Neuronal stem cell (in vitro differentiated cells): ENCODE measurements at regions not wholly inside any gene's neighbourhood (a gene's known extent, or its start where the extent isn't known, plus 50 kb on each side); places are given as distances from the start of the nearest gene placed in this dataset.

ENCODE experiments used
- DNase-seq: peaks from one replicate; pipeline ENCODE4 v3.0.0-alpha.2; 2013; ENCODE audit warnings: low spot score
- H2AFZ ChIP-seq: one replicate; pipeline ENCODE4 v1.6.1; 2013; ENCODE audit warnings: mild to moderate bottlenecking, low read length, inconsistent platforms
- H2AK5ac ChIP-seq: 2 replicates; pipeline ENCODE4 v1.6.1; 2013; ENCODE audit warnings: low read depth, mild to moderate bottlenecking, inconsistent platforms, low read length, moderate library complexity, mixed read lengths
- H2BK120ac ChIP-seq: 2 replicates; pipeline ENCODE4 v1.6.1; 2013; ENCODE audit warnings: low read depth, mild to moderate bottlenecking, inconsistent platforms, low read length, moderate library complexity, mixed read lengths
- H2BK12ac ChIP-seq: one replicate; pipeline ENCODE4 v1.6.1; 2013; ENCODE audit warnings: low read length, inconsistent platforms
- H2BK15ac ChIP-seq: 2 replicates; pipeline ENCODE4 v1.6.1; 2013; ENCODE audit warnings: mild to moderate bottlenecking, low read length, inconsistent platforms, mixed read lengths
- H2BK5ac ChIP-seq: one replicate; pipeline ENCODE4 v1.6.1; 2013; ENCODE audit warnings: inconsistent platforms, mild to moderate bottlenecking, low read length, moderate library complexity
- H3K14ac ChIP-seq: one replicate; pipeline ENCODE4 v1.6.1; 2013; ENCODE audit warnings: low read length, inconsistent platforms
- H3K18ac ChIP-seq: 2 replicates; pipeline ENCODE4 v1.6.1; 2013; ENCODE audit warnings: low read length, inconsistent platforms
- H3K23ac ChIP-seq: 2 replicates; pipeline ENCODE4 v1.6.1; 2013; ENCODE audit warnings: low read depth, mild to moderate bottlenecking, mixed read lengths, low read length, inconsistent platforms; ENCODE audit not compliant: poor library complexity
- H3K27ac ChIP-seq: replicated peaks from 3 replicates; pipeline ENCODE4 v1.5.1; 2013; ENCODE audit warnings: low read length, inconsistent platforms
- H3K27me3 ChIP-seq, 3 experiments: 2 replicates each; pipeline ENCODE4 v1.6.1; 2013; ENCODE audit warnings: low read length in 3 of 3, mild to moderate bottlenecking in 2 of 3, inconsistent platforms in 1 of 3, low read depth in 1 of 3, mixed read lengths in 1 of 3, moderate library complexity in 1 of 3; ENCODE audit not compliant: control insufficient read depth in 3 of 3, insufficient read depth in 3 of 3
- H3K36me3 ChIP-seq, 2 donors: replicated peaks in 1 of 2; 2 replicates each; pipeline ENCODE4 v1.6.1; 2013; ENCODE audit warnings: low read length in 2 of 2; ENCODE audit not compliant: control insufficient read depth in 2 of 2, insufficient read depth in 2 of 2
- H3K4ac ChIP-seq: 2 replicates; pipeline ENCODE4 v1.6.1; 2013; ENCODE audit warnings: inconsistent platforms, mild to moderate bottlenecking, low read length, moderate library complexity
- H3K4me1 ChIP-seq, 2 donors: 1 replicate in 1 of 2; 2 replicates in 1 of 2; pipeline ENCODE4 v1.6.1; 2013; ENCODE audit warnings: low read length in 2 of 2, low read depth in 1 of 2; ENCODE audit not compliant: control insufficient read depth in 2 of 2, insufficient read depth in 1 of 2
- H3K4me2 ChIP-seq: one replicate; pipeline ENCODE4 v1.6.1; 2013; ENCODE audit warnings: mild to moderate bottlenecking, low read length, inconsistent platforms; ENCODE audit not compliant: insufficient read depth, poor library complexity, severe bottlenecking
- H3K4me3 ChIP-seq, 2 donors: 2 replicates each; pipeline ENCODE4 v1.5.1; 2013; ENCODE audit warnings: low read length in 2 of 2, mild to moderate bottlenecking in 2 of 2, inconsistent platforms in 1 of 2, moderate library complexity in 1 of 2
- H3K79me1 ChIP-seq: one replicate; pipeline ENCODE4 v1.6.1; 2013; ENCODE audit warnings: low read depth, mild to moderate bottlenecking, inconsistent platforms, low read length, moderate library complexity
- H3K9ac ChIP-seq: one replicate; pipeline ENCODE4 v1.6.1; 2013; ENCODE audit warnings: mild to moderate bottlenecking, low read depth, low read length, inconsistent platforms; ENCODE audit not compliant: poor library complexity
- H3K9me3 ChIP-seq, 2 donors: replicated peaks in 1 of 2; 2 replicates each; pipeline versions ENCODE3 to v1.6.1; 2013; ENCODE audit warnings: low read length in 2 of 2, mild to moderate bottlenecking in 2 of 2, inconsistent platforms in 1 of 2, low read depth in 1 of 2, mixed read lengths in 1 of 2, moderate library complexity in 1 of 2; ENCODE audit not compliant: control insufficient read depth in 2 of 2, insufficient read depth in 1 of 2
- H4K8ac ChIP-seq: one replicate; pipeline ENCODE4 v1.6.1; 2013; ENCODE audit warnings: low read depth, mild to moderate bottlenecking, inconsistent platforms, low read length, moderate library complexity
- H4K91ac ChIP-seq: one replicate; pipeline ENCODE4 v1.6.1; 2013; ENCODE audit warnings: low read length, low read depth, mild to moderate bottlenecking, inconsistent platforms; ENCODE audit not compliant: poor library complexity
- WGBS, 2 donors: extraction: QIAGEN DNeasy Blood & Tissue Kit; methylation state at CpG; one replicate each; pipeline ENCODE4 v1.1.7; 2013; ENCODE audit warnings: missing lambda C conversion rate in 2 of 2, mixed read lengths in 1 of 2; ENCODE audit not compliant: insufficient read length in 2 of 2, insufficient replicate concordance in 1 of 2; ENCODE audit errors: extremely low coverage in 2 of 2; 5-methylcytosine and 5-hydroxymethylcytosine counted together

DNA sequence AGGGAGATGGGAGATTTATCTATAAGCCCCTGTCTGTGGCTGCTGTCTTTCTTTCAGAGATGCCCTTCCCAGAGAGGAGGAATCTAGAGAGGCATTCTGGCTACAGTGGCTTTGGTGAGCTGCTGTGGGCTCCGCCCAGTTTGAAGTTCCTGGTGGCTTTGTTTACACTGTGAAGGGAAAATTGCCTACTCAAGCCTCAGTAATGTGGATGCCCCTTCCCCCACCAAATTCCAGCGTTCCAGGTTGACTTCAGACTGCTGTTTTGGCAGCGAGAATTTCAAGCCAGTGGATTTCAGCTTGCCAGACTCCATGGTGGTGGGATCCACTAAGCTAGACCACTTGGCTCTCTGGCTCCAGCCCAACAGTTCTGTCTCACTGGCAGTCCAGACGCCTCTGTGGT is 951.6 kb downstream of the CCSER2 start:
- no peak overlapping the region for H4K8ac ChIP-seq
- no peak overlapping the region for H3K4ac ChIP-seq
- no peaks in the 10 kb centered on the region for H3K9me3 ChIP-seq
- no peak overlapping the region for H2BK120ac ChIP-seq
- H3K4me2 ChIP-seq: no peak overlapping the region
- H2BK5ac ChIP-seq: no peak overlapping the region
- peaks cover 0 to 2% of the 10 kb centered on the region in 2 donors for H3K4me1 ChIP-seq
- no peak overlapping the region for H2AFZ ChIP-seq
- no peak overlapping the region for H3K14ac ChIP-seq
- H2BK12ac ChIP-seq: no peak overlapping the region
- H2AK5ac ChIP-seq: no peak overlapping the region
- no CpG with 5 or more reads among the region's 4 CpGs for WGBS, 2 donors
- H3K36me3 ChIP-seq: no peaks in the 10 kb centered on the region
- H3K27me3 ChIP-seq: no peaks in the 10 kb centered on the region
- no peak overlapping the region for H3K27ac ChIP-seq
- no peak overlapping the region for H4K91ac ChIP-seq
- H2BK15ac ChIP-seq: no peak overlapping the region
- no peak for DNase-seq
- no peak overlapping the region for H3K23ac ChIP-seq
- no peak overlapping the region for H3K4me3 ChIP-seq
- no peak overlapping the region for H3K18ac ChIP-seq
- no peak overlapping the region for H3K9ac ChIP-seq
- H3K79me1 ChIP-seq: no peaks in the 10 kb centered on the region

- H3K18ac ChIP-seq: no peak overlapping the region
- no peak overlapping the region for H3K14ac ChIP-seq
- no peak overlapping the region for H2BK12ac ChIP-seq
- no peak overlapping the region for H2BK15ac ChIP-seq
- no peak for DNase-seq
- H2AK5ac ChIP-seq: no peak overlapping the region
- no peaks in the 10 kb centered on the region for H3K79me1 ChIP-seq
- no peak overlapping the region for H2AFZ ChIP-seq
- no peaks in the 10 kb centered on the region for H3K27me3 ChIP-seq
- no peak overlapping the region for H4K91ac ChIP-seq
- H3K4me3 ChIP-seq: no peak overlapping the region
- H2BK120ac ChIP-seq: no peak overlapping the region
- H3K9me3 ChIP-seq: no peaks in the 10 kb centered on the region
- H3K9ac ChIP-seq: no peak overlapping the region
- H4K8ac ChIP-seq: no peak overlapping the region
- no peak overlapping the region for H3K4me2 ChIP-seq
- WGBS, 2 donors: no CpG with 5 or more reads among the region's 3 CpGs
- no peak overlapping the region for H2BK5ac ChIP-seq
- H3K27ac ChIP-seq: no peak overlapping the region
- no peak overlapping the region for H3K23ac ChIP-seq
- H3K36me3 ChIP-seq: no peaks in the 10 kb centered on the region
- H3K4ac ChIP-seq: no peak overlapping the region
- H3K4me1 ChIP-seq: peaks cover 0 to 1% of the 10 kb centered on the region in 2 donors
Observed at GRCh38 chr10:85284778-85285770, 956.7 kb downstream of the CCSER2 start.

DNA sequence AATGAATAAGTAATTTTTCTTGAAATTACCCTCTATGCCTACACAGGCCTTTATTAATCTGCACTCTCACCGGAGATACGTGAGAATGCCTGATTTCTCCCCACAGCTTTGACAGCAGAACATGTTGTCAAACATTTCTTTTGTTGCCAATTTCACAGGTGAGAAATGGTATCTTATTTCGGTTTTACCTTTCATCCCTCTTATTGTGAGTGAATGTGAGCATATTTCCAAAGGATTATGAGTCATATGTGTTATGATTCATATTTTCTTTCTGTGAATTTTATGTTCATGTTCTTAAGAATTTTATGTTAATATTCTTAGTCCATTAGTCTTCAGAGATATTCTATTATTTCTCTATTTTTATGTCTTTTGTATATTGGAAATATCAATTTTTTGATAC is 965.1 kb downstream of the CCSER2 start:
- Histone ChIP-seq H3K79me1 (no peaks in the 10 kb centered on the region), H3K4me3 (no peak overlapping the region), H3K9ac (no peak overlapping the region), H3K36me3 (no peaks in the 10 kb centered on the region), H3K4me2 (no peak overlapping the region), H3K27ac (no peak overlapping the region), H2BK5ac (no peak overlapping the region), H3K27me3 (no peaks in the 10 kb centered on the region), H2BK15ac (no peak overlapping the region), H4K8ac (no peak overlapping the region), H2AK5ac (no peak overlapping the region), H2BK120ac (no peak overlapping the region), H2BK12ac (no peak overlapping the region), H3K4me1 (no peaks in the 10 kb centered on the region), H4K91ac (no peak overlapping the region), H3K14ac (no peak overlapping the region), H3K23ac (no peak overlapping the region), H3K4ac (no peak overlapping the region), H3K18ac (no peak overlapping the region), H2AFZ (no peak overlapping the region), H3K9me3 (no peaks in the 10 kb centered on the region)
- DNase-seq: no peak
- no CpG with 5 or more reads among the region's 3 CpGs for WGBS, 2 donors

- H3K79me1 ChIP-seq: no peaks in the 10 kb centered on the region
- H3K4me3 ChIP-seq: no peak overlapping the region
- no peak overlapping the region for H3K18ac ChIP-seq
- no peak overlapping the region for H2AFZ ChIP-seq
- no peak for DNase-seq
- H3K4ac ChIP-seq: no peak overlapping the region
- H2BK5ac ChIP-seq: no peak overlapping the region
- H3K36me3 ChIP-seq: no peaks in the 10 kb centered on the region
- no peak overlapping the region for H4K91ac ChIP-seq
- H3K23ac ChIP-seq: no peak overlapping the region
- no peak overlapping the region for H3K14ac ChIP-seq
- H3K27me3 ChIP-seq: no peaks in the 10 kb centered on the region
- H3K9me3 ChIP-seq: no peaks in the 10 kb centered on the region
- H2BK12ac ChIP-seq: no peak overlapping the region
- H3K9ac ChIP-seq: no peak overlapping the region
- no peak overlapping the region for H2AK5ac ChIP-seq
- no peak overlapping the region for H2BK15ac ChIP-seq
- H3K4me1 ChIP-seq: no peaks in the 10 kb centered on the region
- no CpG with 5 or more reads among the region's 2 CpGs for WGBS, 2 donors
- H4K8ac ChIP-seq: no peak overlapping the region
- H2BK120ac ChIP-seq: no peak overlapping the region
- H3K4me2 ChIP-seq: no peak overlapping the region
- H3K27ac ChIP-seq: no peak overlapping the region
Observed at GRCh38 chr10:85311613-85312337, 983.4 kb downstream of the CCSER2 start.
